CD4-positive, CD25-positive, alpha-beta regulatory T cell (primary cell): ENCODE measurements at regions not wholly inside any gene's neighbourhood (a gene's known extent, or its start where the extent isn't known, plus 50 kb on each side); places are given as distances from the start of the nearest gene placed in this dataset.
A peak's percentile ranks its signal among the peaks of the same experiment; 100 is the strongest.

Experiments used
- ATAC-seq, 2 donors: fragments of 150-1000 bp; cut with Tn5 transposase; one replicate each; pipeline ENCODE4 v1.10.0; 2021; ENCODE audit warnings: low read depth in 2 of 2, moderate number of reproducible peaks in 2 of 2, moderate library complexity in 1 of 2
- DNase-seq, 3 donors: peaks; one replicate each; pipeline versions ENCODE4 v3.0.0 to v3.0.0-alpha.2; 2012 to 2022; ENCODE audit warnings: mixed read lengths in 1 of 3
- H3K27ac ChIP-seq: one replicate; pipeline ENCODE4 v1.7.0; 2013; ENCODE audit warnings: mild to moderate bottlenecking, low read length; ENCODE audit not compliant: insufficient read depth, poor library complexity, severe bottlenecking
- H3K27me3 ChIP-seq: one replicate; pipeline ENCODE4 v1.7.0; 2013; ENCODE audit warnings: low read length; ENCODE audit not compliant: control insufficient read depth, insufficient read depth
- H3K36me3 ChIP-seq: one replicate; pipeline ENCODE4 v1.7.0; 2013; ENCODE audit warnings: mild to moderate bottlenecking, low read length, moderate library complexity; ENCODE audit not compliant: control insufficient read depth, insufficient read depth
- H3K4me1 ChIP-seq: 2 replicates; pipeline ENCODE4 v1.7.0; 2013; ENCODE audit warnings: mild to moderate bottlenecking, low read length; ENCODE audit not compliant: insufficient read depth, control insufficient read depth, poor library complexity, severe bottlenecking
- H3K4me3 ChIP-seq: one replicate; pipeline ENCODE4 v1.7.0; 2013; ENCODE audit warnings: low read depth, mild to moderate bottlenecking, low read length, moderate library complexity
- H3K9me3 ChIP-seq, 2 experiments: 1 replicate in 1 of 2; 2 replicates in 1 of 2; pipeline ENCODE4 v1.7.0; 2013; ENCODE audit warnings: low read length in 2 of 2, mild to moderate bottlenecking in 1 of 2, moderate library complexity in 1 of 2; ENCODE audit not compliant: control insufficient read depth in 2 of 2
- H3K27ac Mint-ChIP-seq, 3 donors: one replicate each; pipeline ENCODE4 v1.8.0; 2020 to 2022; ENCODE audit warnings: mild to moderate bottlenecking in 3 of 3, mixed read lengths in 3 of 3, moderate library complexity in 2 of 3
- H3K27me3 Mint-ChIP-seq: one replicate; pipeline ENCODE4 v1.8.0; 2022; ENCODE audit warnings: mild to moderate bottlenecking, mixed read lengths
- H3K36me3 Mint-ChIP-seq: one replicate; pipeline ENCODE4 v1.8.0; 2020; ENCODE audit warnings: mixed read lengths
- H3K4me1 Mint-ChIP-seq, 4 donors: one replicate each; pipeline ENCODE4 v1.8.0; 2020 to 2022; ENCODE audit warnings: mixed read lengths in 4 of 4, mild to moderate bottlenecking in 1 of 4
- H3K4me3 Mint-ChIP-seq, 4 donors: one replicate each; pipeline ENCODE4 v1.8.0; 2020 to 2022; ENCODE audit warnings: mild to moderate bottlenecking in 4 of 4, mixed read lengths in 4 of 4, moderate library complexity in 3 of 4
- H3K9me3 Mint-ChIP-seq, 7 donors: one replicate each; pipeline ENCODE4 v1.8.0; 2020 to 2022; ENCODE audit warnings: mixed read lengths in 7 of 7, mild to moderate bottlenecking in 3 of 7, moderate library complexity in 2 of 7

DNA sequence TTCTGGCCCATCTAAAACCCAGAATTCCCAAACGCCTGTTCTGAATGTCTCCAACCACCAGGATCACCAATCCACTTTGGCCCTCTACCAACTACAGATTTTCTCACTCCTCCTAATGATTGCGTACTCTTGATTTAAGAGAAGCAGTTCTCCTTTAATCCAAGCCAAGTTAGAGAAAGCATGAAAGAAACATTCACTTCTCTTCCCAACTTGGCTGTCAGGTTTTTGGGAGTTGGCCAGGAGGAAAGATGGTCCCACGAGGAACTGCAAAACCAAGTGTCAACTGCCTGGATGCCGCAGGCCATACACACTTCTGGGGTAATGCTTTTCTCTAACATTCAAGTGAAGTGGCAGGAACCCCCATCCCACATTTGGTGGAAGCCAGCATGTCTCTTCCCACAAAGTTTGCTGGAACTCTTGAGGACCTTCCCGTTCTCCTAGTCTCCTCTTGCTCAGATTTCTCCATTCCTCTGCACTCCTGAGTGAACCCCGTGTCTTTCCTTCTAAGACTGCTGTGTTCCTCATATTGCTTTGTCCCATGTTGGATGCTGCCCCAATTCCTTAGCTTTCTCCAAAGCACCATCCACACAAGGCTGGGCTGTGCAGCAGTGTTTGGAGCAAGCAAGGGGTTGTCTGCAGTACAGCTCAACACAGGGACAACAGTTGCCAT, 138.5 kb upstream of the LGALSL start:
- Mint-ChIP-seq H3K36me3 (no peaks in the 10 kb centered on the region), H3K4me3 (no peak overlapping the region), H3K27ac (peak overlapping the region in 1 of 3 donors; percentile 34), H3K27me3 (peaks cover 18% of the 10 kb centered on the region), H3K9me3 (no peaks in the 10 kb centered on the region), H3K4me1 (peaks cover 4 to 18% (median 10%) of the 10 kb centered on the region in 4 donors)
- ATAC-seq (no peak), DNase-seq (no peak)
- no peak overlapping the region for H3K27ac ChIP-seq
- H3K36me3 ChIP-seq, result no peaks in the 10 kb centered on the region
- no peak overlapping the region for H3K4me3 ChIP-seq
- H3K27me3 ChIP-seq, result peaks cover 2% of the 10 kb centered on the region
- no peaks in the 10 kb centered on the region for H3K9me3 ChIP-seq
- H3K4me1 ChIP-seq, result no peaks in the 10 kb centered on the region

DNA sequence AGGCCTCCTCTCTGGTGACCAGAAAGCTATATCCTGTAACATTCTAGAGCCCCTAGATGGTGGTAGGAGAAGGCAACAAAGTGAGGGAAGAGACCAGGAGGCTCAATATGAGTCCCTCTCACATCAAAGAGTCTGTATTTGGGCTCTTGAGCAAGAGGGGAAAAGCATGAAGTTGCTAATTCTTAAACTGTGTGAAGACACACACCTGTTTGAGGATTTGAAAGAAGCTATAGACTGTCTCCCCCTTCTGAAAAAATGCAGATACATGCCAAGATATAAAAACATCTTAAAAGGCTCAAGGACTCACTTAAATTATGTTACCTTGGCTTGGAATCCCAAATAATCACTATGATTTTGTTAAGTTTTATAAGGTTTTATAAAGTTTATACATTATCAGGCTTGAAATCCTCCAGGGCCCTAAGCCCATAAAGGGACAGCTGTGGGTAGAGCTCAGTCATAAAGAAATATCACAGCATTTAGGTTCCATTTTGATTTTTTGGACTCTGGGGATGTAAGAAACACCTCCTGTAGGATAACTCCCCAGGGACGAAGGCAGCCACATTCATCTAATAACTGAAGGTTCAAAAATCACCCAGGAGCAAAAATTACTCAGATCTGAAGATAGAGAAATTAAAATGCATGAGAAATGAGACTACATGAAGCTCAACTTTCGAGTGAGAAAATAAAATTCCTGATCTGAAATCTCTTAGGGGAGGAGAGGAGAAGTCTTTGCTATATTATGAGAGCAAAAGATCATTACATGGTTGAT, 136.1 kb upstream of the LGALSL start:
- Histone ChIP-seq H3K4me3 (no peak overlapping the region), H3K27ac (no peak overlapping the region), H3K4me1 (no peaks in the 10 kb centered on the region), H3K36me3 (no peaks in the 10 kb centered on the region), H3K27me3 (peaks cover 2% of the 10 kb centered on the region), H3K9me3 (no peaks in the 10 kb centered on the region)
- H3K9me3 Mint-ChIP-seq, result peaks cover 0 to 3% (median 0%) of the 10 kb centered on the region in 7 donors
- H3K4me3 Mint-ChIP-seq, result no peak overlapping the region
- no peak for DNase-seq
- peaks cover 14% of the 10 kb centered on the region for H3K27me3 Mint-ChIP-seq
- peaks cover 4 to 22% (median 10%) of the 10 kb centered on the region in 4 donors for H3K4me1 Mint-ChIP-seq
- H3K27ac Mint-ChIP-seq, result peak overlapping the region; percentile 12 to 60 (median 57)
- ATAC-seq, result no peak
- H3K36me3 Mint-ChIP-seq, result no peaks in the 10 kb centered on the region

DNA sequence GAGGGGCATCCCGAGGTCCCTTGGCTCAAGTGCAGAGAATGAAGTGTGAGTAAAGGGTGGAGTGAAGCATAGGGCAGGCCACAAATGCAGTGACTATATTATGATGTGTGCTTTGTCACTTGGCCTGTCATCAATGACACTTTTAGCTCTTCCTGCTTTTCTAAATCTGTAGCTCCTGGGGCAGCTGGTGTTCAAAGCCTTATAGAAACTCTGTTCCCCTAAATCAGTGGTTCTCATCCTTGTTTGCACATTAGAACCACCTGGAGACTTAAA, 135.6 kb upstream of the LGALSL start:
- Histone ChIP-seq H3K27me3 (peaks cover 2% of the 10 kb centered on the region), H3K36me3 (no peaks in the 10 kb centered on the region), H3K4me3 (no peak overlapping the region), H3K9me3 (no peaks in the 10 kb centered on the region), H3K27ac (no peak overlapping the region), H3K4me1 (no peaks in the 10 kb centered on the region)
- Mint-ChIP-seq H3K9me3 (peaks cover 0 to 3% (median 0%) of the 10 kb centered on the region in 7 donors), H3K36me3 (no peaks in the 10 kb centered on the region), H3K4me3 (no peak overlapping the region), H3K4me1 (peaks cover 4 to 26% (median 10%) of the 10 kb centered on the region in 4 donors), H3K27me3 (peaks cover 14% of the 10 kb centered on the region), H3K27ac (peak overlapping the region in 2 of 3 donors; percentile 12 to 57)
- peak; percentile 37 to 52 for ATAC-seq
- no peak for DNase-seq

DNA sequence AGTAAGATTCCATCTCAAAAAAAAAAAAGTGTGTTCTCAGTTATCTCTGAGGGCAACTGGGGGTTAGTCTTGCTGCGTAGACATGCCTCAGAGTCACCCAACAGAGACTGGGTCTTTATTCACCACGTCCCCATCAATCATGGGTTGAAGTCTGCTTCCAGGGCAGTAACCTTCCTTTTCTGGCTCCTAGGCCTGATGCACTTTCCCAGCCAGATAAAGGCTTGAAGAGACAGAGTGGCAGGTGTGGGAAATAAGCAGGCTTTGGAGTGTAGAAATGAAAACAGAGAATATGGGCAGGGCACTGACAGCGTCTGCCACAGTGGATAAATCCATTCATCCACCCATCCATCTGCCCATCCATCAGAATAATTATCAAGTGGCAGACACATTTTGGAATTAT, 134.1 kb upstream of the LGALSL start:
- H3K9me3 Mint-ChIP-seq, result peaks cover 0 to 3% (median 0%) of the 10 kb centered on the region in 7 donors
- no peak overlapping the region for H3K27ac ChIP-seq
- H3K27me3 Mint-ChIP-seq, result peaks cover 14% of the 10 kb centered on the region
- H3K4me1 Mint-ChIP-seq, result peaks cover 9 to 41% (median 19%) of the 10 kb centered on the region in 4 donors
- H3K27me3 ChIP-seq, result peaks cover 2% of the 10 kb centered on the region
- H3K36me3 ChIP-seq, result no peaks in the 10 kb centered on the region
- ATAC-seq (no peak), DNase-seq (no peak)
- H3K4me1 ChIP-seq, result peaks cover 3% of the 10 kb centered on the region
- no peaks in the 10 kb centered on the region for H3K36me3 Mint-ChIP-seq
- H3K4me3 ChIP-seq, result no peak overlapping the region
- no peak overlapping the region for H3K4me3 Mint-ChIP-seq
- H3K9me3 ChIP-seq, result no peaks in the 10 kb centered on the region
- H3K27ac Mint-ChIP-seq, result no peak overlapping the region

DNA sequence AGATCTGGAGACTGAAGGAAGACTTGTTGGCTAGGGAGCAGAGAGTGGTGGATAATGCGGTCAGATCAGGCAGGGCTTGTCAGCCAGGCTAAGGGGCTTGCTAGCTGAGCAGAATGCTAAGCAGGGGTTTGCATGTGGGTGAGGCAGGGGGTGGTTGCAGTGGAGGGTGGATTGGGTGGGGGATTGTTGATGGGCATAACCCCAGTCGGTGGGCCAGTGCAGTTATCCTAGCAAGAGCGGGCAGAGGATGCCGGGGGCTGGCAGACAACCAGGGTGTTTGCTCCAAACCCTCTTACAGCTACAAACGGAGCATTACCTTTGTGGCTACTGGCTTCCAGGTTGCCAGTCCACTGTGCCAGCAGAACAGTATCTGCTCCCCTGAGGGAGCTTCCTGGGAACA, 131.5 kb upstream of the LGALSL start:
- H3K36me3 ChIP-seq, result no peaks in the 10 kb centered on the region
- no peaks in the 10 kb centered on the region for H3K27me3 ChIP-seq
- no peak overlapping the region for H3K27ac ChIP-seq
- Mint-ChIP-seq H3K27me3 (peaks cover 10% of the 10 kb centered on the region), H3K27ac (peak overlapping the region in 1 of 3 donors; percentile 62), H3K4me3 (peak overlapping the region in 1 of 4 donors; percentile 17), H3K9me3 (peaks cover 0 to 3% (median 0%) of the 10 kb centered on the region in 7 donors), H3K4me1 (peaks cover 20 to 66% (median 40%) of the 10 kb centered on the region in 4 donors), H3K36me3 (no peaks in the 10 kb centered on the region)
- no peaks in the 10 kb centered on the region for H3K9me3 ChIP-seq
- peaks cover 28% of the 10 kb centered on the region for H3K4me1 ChIP-seq
- DNase-seq (no peak), ATAC-seq (no peak)
- H3K4me3 ChIP-seq, result no peak overlapping the region

DNA sequence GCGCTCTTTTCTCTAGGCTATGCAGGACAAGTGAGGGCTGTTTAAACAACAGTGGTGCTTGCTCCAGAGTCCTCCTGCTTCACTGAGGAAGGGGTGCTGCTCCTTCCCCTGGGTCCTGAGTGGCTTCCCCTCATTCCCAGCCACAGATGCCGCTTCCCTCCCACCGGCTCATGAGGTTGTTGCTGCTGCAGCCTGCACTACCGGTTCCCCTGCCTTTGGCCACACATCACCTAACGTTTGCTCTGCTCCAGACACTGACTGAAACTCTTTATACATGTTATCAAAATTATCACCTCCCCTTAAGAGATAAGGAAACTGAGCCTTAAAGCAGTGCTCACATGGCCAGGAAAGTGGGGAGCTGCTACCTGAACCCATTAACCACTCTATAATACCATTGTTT, 130.8 kb upstream of the LGALSL start:
- Mint-ChIP-seq H3K4me3 (no peak overlapping the region), H3K4me1 (peaks cover 12 to 66% (median 39%) of the 10 kb centered on the region in 4 donors), H3K9me3 (peaks cover 0 to 3% (median 0%) of the 10 kb centered on the region in 7 donors), H3K36me3 (no peaks in the 10 kb centered on the region), H3K27ac (peak overlapping the region; percentile 56 to 97 (median 77)), H3K27me3 (peaks cover 6% of the 10 kb centered on the region)
- Histone ChIP-seq H3K36me3 (no peaks in the 10 kb centered on the region), H3K27ac (no peak overlapping the region), H3K27me3 (no peaks in the 10 kb centered on the region), H3K4me3 (no peak overlapping the region), H3K9me3 (no peaks in the 10 kb centered on the region), H3K4me1 (peaks cover 36% of the 10 kb centered on the region)
- no peak for DNase-seq
- no peak for ATAC-seq

DNA sequence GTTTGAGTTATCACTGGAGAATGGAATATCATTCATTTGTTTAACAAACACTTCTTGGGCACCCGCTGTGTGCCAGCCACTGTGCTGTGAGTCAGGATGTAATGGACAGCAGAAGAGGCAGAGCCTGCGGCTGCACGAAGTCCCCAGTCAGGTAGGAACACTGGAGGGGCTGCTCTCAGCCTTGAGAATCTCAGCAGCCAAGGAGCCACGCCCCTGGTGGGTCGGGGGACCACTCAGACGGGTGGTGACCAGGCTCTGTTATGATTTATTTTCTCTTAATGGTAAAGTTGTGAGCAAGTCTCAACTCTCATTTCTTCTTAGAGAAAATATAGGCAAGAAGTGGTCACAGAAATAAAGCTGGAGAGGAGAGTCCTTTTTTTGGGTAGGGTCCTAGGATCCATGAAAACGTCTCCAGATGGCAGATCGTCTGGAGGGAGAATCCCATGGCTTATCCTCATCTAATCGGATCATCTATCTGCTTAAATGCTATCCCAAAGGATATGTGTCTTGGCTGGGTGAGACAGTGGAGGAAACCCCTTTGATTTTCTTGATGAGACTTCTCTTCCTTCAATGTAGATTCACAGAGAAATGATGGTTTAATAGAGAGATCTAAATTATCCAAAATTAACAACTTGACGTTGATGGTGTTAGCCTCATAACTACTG, 129.1 kb upstream of the LGALSL start:
- no peaks in the 10 kb centered on the region for H3K36me3 ChIP-seq
- peak overlapping the region; percentile 41 for H3K27ac ChIP-seq
- H3K4me1 ChIP-seq, result peaks cover 43% of the 10 kb centered on the region
- no peaks in the 10 kb centered on the region for H3K9me3 ChIP-seq
- DNase-seq (no peak), ATAC-seq (no peak)
- peaks cover 5% of the 10 kb centered on the region for H3K27me3 Mint-ChIP-seq
- H3K4me1 Mint-ChIP-seq, result peaks cover 11 to 72% (median 37%) of the 10 kb centered on the region in 4 donors
- no peaks in the 10 kb centered on the region for H3K36me3 Mint-ChIP-seq
- H3K27me3 ChIP-seq, result no peaks in the 10 kb centered on the region
- peak overlapping the region; percentile 52 for H3K4me3 ChIP-seq
- H3K9me3 Mint-ChIP-seq, result peaks cover 0 to 3% (median 0%) of the 10 kb centered on the region in 7 donors
- peak overlapping the region; percentile 97 to 100 (median 99) for H3K27ac Mint-ChIP-seq
- H3K4me3 Mint-ChIP-seq, result peak overlapping the region in 2 of 4 donors; percentile 10 to 86
